ENCODE measurements at regions not wholly inside any gene's neighbourhood (a gene's known extent, or its start where the extent isn't known, plus 50 kb on each side); places are given as distances from the start of the nearest gene placed in this dataset.

DNA sequence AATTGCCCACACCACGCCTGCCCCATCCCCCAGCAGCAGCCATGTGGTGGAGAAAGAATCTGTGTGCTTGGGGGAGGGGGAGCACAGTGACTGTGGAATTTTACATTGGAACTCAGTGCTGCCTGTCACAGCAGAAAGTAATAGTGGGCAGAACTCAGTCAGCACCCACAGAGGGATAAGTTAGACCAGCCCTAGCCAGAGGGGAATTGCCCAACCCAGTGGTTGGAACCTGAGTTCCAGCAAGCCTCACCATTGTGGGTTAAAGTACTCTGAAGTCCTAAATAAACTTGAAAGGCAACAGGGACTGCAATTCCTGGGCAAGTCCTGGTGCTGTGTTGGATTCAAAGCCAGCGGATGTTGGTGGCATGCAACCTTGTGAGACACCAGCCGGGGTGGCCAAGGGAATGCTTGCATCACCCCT, 88.8 kb downstream of the MRPL39 start:
- Histone ChIP-seq H3K4me1 (ENCODE audit: control insufficient read depth in 4 of 4, insufficient read depth in 4 of 4, low read length in 3 of 4) (no peaks in the 10 kb centered on the region), H3K27me3 (ENCODE audit: control insufficient read depth in 4 of 4, insufficient read depth in 4 of 4, low read length in 3 of 4) (no peaks in the 10 kb centered on the region), H3K9me3 (ENCODE audit: control insufficient read depth in 4 of 4, low read length in 3 of 4) (no peaks in the 10 kb centered on the region), H3K27ac (ENCODE audit: low read depth in 1 of 2, low read length in 2 of 2) (no peak overlapping the region), H3K4me3 (ENCODE audit: low read depth in 1 of 3, low read length in 3 of 3) (no peak overlapping the region), H3K9ac (ENCODE audit: low read depth in 1 of 2, low read length in 2 of 2) (no peak overlapping the region), H3K36me3 (ENCODE audit: control insufficient read depth in 4 of 4, insufficient read depth in 3 of 4, low read depth in 1 of 4, low read length in 3 of 4) (no peaks in the 10 kb centered on the region)
- no peak for DNase-seq (ENCODE audit: low spot score)
- TF ChIP-seq YY1 (IDR thresholded peaks at IDR 0.05) (no peak), JUND (IDR thresholded peaks at IDR 0.05) (no peak), RXRA (IDR thresholded peaks at IDR 0.05) (no peak), FOXA1 (IDR thresholded peaks at IDR 0.05) (no peak), NR2F2 (IDR thresholded peaks at IDR 0.05) (no peak), HNF4A (conservative IDR thresholded peaks at IDR 0.05) (no peak), RAD21 (IDR thresholded peaks at IDR 0.05) (no peak), HNF4G (IDR thresholded peaks at IDR 0.05) (no peak), EGR1 (IDR thresholded peaks at IDR 0.05; ENCODE audit: low read depth in 2 of 2) (no peak), GABPA (IDR thresholded peaks at IDR 0.05 in 1 of 2, conservative IDR thresholded peaks at IDR 0.05 in 1 of 2) (no peak), TAF1 (conservative IDR thresholded peaks at IDR 0.05) (no peak), SP1 (IDR thresholded peaks at IDR 0.05) (no peak)
- TF ChIP-seq, protein P1, sequence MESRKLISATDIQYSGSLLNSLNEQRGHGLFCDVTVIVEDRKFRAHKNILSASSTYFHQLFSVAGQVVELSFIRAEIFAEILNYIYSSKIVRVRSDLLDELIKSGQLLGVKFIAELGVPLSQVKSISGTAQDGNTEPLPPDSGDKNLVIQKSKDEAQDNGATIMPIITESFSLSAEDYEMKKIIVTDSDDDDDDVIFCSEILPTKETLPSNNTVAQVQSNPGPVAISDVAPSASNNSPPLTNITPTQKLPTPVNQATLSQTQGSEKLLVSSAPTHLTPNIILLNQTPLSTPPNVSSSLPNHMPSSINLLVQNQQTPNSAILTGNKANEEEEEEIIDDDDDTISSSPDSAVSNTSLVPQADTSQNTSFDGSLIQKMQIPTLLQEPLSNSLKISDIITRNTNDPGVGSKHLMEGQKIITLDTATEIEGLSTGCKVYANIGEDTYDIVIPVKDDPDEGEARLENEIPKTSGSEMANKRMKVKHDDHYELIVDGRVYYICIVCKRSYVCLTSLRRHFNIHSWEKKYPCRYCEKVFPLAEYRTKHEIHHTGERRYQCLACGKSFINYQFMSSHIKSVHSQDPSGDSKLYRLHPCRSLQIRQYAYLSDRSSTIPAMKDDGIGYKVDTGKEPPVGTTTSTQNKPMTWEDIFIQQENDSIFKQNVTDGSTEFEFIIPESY (IDR thresholded peaks at IDR 0.05): no peak
- TF ChIP-seq, protein P2, sequence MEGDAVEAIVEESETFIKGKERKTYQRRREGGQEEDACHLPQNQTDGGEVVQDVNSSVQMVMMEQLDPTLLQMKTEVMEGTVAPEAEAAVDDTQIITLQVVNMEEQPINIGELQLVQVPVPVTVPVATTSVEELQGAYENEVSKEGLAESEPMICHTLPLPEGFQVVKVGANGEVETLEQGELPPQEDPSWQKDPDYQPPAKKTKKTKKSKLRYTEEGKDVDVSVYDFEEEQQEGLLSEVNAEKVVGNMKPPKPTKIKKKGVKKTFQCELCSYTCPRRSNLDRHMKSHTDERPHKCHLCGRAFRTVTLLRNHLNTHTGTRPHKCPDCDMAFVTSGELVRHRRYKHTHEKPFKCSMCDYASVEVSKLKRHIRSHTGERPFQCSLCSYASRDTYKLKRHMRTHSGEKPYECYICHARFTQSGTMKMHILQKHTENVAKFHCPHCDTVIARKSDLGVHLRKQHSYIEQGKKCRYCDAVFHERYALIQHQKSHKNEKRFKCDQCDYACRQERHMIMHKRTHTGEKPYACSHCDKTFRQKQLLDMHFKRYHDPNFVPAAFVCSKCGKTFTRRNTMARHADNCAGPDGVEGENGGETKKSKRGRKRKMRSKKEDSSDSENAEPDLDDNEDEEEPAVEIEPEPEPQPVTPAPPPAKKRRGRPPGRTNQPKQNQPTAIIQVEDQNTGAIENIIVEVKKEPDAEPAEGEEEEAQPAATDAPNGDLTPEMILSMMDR (IDR thresholded peaks at IDR 0.05; ENCODE audit: low read depth, low read length, missing input control): no peak
- TF ChIP-seq, protein P3, sequence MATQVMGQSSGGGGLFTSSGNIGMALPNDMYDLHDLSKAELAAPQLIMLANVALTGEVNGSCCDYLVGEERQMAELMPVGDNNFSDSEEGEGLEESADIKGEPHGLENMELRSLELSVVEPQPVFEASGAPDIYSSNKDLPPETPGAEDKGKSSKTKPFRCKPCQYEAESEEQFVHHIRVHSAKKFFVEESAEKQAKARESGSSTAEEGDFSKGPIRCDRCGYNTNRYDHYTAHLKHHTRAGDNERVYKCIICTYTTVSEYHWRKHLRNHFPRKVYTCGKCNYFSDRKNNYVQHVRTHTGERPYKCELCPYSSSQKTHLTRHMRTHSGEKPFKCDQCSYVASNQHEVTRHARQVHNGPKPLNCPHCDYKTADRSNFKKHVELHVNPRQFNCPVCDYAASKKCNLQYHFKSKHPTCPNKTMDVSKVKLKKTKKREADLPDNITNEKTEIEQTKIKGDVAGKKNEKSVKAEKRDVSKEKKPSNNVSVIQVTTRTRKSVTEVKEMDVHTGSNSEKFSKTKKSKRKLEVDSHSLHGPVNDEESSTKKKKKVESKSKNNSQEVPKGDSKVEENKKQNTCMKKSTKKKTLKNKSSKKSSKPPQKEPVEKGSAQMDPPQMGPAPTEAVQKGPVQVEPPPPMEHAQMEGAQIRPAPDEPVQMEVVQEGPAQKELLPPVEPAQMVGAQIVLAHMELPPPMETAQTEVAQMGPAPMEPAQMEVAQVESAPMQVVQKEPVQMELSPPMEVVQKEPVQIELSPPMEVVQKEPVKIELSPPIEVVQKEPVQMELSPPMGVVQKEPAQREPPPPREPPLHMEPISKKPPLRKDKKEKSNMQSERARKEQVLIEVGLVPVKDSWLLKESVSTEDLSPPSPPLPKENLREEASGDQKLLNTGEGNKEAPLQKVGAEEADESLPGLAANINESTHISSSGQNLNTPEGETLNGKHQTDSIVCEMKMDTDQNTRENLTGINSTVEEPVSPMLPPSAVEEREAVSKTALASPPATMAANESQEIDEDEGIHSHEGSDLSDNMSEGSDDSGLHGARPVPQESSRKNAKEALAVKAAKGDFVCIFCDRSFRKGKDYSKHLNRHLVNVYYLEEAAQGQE (IDR thresholded peaks at IDR 0.05): no peak
- TF ChIP-seq, protein P4, sequence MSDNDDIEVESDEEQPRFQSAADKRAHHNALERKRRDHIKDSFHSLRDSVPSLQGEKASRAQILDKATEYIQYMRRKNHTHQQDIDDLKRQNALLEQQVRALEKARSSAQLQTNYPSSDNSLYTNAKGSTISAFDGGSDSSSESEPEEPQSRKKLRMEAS (IDR thresholded peaks at IDR 0.05): no peak
- TF ChIP-seq, protein P5, sequence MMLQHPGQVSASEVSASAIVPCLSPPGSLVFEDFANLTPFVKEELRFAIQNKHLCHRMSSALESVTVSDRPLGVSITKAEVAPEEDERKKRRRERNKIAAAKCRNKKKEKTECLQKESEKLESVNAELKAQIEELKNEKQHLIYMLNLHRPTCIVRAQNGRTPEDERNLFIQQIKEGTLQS (IDR thresholded peaks at IDR 0.05): no peak
- 87% methylated on average over 3 of the region's 3 CpGs for WGBS
